Urothelium cell line (cell line): ENCODE measurements at regions not wholly inside any gene's neighbourhood (a gene's known extent, or its start where the extent isn't known, plus 50 kb on each side); places are given as distances from the start of the nearest gene placed in this dataset.

Source experiments
- DNase-seq: peaks from one replicate; pipeline ENCODE4 v3.0.0; 2011; ENCODE audit warnings: low spot score, mixed read lengths
- FAIRE-seq: peaks from 2 replicates; lab custom pipeline; 2011; peaks lifted over from hg19 to GRCh38; lab: Jason Lieb, UNC

DNA sequence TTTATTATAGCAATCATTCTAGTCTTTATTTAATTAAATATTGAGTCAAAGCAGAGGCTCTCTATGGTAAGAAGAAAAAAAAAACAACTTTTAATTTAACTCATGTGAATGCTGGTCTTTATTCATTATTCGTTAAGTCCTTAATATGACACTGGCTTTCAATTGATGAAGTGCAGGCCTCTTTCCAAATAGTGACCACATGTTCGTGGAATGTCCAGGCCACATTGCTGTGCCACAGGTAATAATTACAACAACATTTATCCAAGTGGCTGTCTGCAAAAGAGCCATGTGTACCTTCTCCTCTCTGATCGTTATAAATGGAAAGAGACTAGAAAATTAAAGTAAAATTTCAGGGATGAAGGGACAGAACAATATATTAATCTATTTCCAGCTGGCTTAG, 220.1 kb upstream of the PABPC4L start:
- FAIRE-seq (no peak), DNase-seq (no peak)

DNA sequence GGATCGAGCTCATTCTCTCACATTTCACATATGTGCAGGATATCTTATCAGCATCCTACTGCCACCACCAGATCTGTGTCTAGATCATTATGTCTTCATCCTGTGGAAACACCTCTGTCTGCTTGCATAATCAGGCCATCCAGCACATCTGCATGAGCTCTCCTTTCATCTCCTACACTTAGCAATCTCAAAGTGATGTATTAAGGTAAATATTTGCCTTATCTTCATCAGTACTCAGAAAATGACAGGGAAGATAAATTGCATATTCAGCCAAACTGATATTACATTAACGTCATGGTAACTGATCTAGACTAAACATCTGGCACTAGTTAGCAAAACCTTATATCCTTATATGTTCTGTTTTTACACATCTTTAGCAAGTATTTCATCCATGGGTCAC, 207.3 kb upstream of the PABPC4L start:
- FAIRE-seq (no peak), DNase-seq (no peak)

DNA sequence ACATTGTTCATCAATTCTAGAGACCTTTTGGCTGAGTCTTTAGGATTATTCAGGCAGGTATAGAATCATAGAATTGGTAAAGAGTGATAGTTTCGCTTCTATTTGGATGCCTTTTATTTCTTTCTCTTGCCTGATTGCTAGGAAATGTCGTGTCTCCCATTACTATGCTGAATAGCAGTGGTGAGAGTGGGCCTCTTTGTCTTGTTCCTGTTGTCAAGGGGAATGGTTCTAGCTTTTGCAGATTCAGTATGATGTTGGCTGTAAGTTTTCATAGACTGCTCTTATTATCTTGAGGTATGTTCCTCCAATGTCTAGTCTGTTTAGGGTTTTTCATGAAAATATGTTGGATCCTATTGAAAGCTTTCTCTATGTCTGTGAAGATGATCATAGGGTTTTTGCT, 200.2 kb upstream of the PABPC4L start:
- DNase-seq: no peak
- no peak for FAIRE-seq

DNA sequence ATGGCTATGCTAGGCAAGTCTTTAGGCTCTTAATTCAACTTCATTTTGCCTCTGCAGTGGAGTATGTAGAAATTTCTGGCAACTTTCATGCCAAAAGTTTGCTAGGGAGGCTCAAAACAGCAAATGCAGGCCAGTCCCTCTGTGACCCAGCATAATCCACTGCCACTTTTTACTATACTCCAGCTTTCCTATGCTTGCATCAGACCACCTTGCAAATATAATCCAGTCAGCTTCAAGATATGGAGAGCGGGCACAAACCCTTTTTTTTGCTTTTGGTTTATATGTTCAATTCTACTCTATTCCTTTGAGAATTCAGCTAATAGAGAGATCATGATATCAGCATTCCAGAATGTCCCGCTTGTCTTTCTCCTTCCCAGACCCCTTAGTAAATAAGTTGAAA, 192.0 kb upstream of the PABPC4L start:
- DNase-seq: no peak
- FAIRE-seq: no peak

DNA sequence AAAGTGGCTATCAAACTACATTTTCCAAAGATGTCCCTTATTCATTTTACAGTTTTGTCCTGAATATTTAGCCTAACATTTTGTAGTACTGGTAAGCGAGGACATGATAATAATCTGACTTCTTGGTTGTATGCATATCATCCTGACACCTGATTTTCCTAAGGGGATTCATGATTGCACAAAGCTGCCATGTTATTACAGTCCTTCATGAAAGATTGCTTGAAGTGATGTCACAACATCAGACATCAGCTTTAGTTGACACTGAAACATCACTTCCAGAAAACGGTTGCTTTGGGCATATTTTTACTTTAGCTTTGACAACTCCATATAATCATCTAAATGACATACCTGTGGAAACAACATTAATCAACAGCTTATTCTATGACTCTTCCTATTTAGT, 188.7 kb upstream of the PABPC4L start:
- no peak for DNase-seq
- FAIRE-seq: no peak

DNA sequence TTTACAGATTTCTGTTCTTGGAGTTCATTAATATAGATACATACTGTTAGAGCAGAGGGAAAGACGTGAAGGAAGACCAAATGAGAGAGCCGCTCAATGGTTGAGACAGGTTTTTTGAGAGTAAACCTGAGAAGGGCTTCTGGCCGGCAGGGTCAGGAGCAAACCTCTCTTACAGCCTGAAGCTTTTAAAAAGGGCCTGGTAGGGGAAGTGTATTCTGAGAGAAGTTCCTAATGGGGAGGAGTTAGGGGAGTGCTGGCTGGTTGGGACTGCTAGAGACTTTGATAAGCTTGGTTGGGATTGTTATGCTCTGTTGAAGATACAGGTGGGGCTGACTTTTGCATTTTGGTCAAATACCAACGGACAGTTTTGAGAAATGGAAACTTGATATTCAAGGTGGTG, 186.8 kb upstream of the PABPC4L start:
- no peak for FAIRE-seq
- no peak for DNase-seq

DNA sequence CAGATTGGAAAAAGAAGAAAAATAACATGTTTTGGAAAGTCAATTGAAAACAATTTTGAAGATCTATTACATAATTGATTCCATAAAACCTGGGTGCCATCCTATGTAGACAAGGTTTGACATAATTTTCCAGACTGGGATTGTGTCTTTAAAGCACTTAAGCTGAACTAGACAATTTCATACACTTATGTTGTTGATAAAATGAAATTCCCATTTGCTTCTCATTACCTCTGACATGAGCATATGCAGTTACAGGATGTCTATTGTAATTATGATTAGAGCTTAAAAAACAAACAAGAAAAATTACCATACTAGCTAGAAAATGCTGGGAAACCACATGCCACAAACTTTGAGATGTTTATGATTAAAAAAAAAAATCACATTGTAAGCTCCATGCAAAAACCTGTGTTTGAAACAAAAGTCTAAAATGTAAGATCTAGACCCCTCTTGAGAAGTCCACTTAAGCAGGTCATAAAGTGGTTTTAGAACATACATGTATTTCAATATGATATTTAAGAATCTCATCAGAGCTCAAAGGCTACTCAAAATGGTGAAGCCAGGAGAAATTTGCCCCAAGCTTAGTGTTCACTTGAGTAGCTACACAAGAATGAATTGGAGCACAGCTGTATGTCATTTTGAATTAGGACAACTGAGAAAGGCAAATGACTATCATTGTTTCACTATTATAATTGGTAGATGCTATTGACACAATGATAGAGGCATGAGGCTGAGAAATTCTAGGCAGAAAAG, 181.1 kb upstream of the PABPC4L start:
- no peak for FAIRE-seq
- no peak for DNase-seq

DNA sequence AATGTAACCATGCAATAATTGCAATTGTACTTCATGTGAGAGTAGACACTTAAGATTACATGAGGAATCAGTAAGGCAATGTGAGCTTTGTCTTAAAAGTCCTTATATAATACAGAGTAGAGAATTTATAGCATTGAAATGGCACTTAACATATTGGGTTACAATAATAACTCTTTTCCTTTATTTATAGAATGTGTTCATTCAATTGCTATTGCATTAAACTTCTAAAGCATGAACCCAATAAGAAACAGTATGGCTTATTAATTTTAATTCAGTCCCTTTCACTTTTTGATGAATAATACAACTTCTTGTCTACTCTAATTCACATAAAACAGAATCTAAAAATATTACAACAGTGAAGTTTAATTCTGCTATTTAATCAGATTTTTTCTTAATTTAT, 174.2 kb upstream of the PABPC4L start:
- no peak for FAIRE-seq

DNA sequence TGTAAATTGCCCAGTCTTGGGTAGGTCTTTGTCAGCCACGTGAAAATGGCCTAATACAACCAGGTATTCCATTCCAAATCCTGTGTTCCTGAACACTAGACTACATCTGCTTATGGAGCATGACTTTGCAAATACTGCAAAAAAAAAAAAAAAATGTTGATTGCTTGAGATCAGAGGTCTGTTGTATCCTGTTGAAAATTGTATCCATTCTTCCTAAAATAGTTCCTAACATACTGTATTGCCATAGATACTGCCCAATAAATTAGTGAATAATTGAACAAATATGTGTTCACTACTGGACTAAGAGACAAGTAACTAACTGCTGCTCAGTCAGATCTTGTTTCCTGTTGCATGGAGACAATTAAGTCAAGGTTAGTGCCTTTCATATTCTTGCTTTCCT, 164.3 kb upstream of the PABPC4L start:
- DNase-seq (no peak), FAIRE-seq (no peak)

More for the DNA sequence above, 174.2 kb upstream of the PABPC4L start:
- DNase-seq: no peak

DNA sequence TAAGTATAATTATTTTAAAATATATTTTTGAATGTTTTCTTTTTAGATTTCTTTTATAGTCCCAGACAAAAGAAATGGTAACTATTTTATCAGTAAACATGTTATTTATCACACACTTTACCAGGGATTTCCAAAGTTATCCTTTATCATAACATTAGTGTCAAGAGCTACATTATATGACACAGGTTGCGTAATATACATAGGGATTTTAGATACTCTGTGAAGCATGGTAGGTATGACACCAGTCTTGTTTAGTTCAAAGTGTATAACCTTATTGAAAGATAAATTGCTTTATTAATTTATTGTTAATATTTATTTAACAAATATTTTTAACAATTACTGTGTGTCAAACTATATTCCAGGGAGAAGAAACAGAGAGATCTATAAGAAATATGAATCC, 163.3 kb upstream of the PABPC4L start:
- no peak for FAIRE-seq
- DNase-seq: no peak

DNA sequence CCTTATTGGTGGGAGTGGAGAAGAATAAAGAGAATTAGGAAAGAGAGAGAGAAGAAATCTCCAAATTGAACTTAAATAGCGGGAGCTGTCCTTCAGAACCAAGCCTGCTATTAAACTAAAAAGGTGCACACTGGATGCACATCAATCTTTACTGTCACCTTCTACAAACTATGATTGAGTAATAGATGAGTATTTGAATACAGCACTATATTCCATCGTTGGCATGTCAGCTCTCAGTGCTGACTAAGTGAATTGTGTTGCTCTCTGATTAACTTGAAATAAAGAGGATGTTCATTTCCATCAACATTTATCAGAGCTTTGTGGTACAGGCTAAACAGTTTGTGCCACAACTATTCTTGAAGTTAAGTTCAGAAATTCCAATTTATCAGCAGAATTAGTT, 143.7 kb upstream of the PABPC4L start:
- no peak for FAIRE-seq
- DNase-seq: no peak

DNA sequence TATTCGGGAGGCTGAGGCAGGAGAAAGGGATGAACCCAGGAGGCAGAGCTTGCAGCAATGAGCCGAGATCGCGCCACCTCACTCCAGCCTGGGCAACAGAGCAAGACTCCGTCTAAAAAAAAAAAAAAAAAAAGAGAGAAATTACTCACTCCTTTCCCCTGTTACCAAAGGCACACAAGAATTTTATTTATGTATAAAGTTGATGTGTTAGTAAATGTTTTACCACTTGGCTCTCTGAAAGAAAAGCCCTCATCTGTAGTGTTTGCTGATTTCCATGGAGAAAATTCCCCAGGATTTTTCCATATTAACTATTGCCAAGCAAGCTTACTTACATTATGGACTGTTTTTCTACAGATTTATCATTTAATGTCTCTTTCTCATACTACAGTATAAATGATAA, 142.1 kb upstream of the PABPC4L start:
- FAIRE-seq (no peak), DNase-seq (no peak)

DNA sequence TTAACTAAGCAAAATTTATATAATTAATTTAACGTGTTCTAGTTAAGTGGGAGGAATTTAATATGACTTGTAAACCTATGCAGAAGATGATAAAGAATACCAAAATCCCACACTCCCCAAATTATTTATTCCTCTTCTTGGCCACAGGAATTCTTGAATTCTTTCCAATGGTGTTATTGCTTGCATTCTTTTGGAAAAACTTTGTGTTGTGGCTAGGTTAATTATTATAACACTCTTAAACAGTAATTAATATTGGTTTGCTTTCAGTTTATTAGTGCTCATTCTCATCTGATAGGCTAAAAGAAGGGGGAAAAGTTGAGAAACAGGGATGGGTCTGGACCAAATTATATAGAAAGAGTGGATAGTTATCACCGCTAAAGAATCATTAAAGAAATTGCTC, 141.5 kb upstream of the PABPC4L start:
- FAIRE-seq (no peak), DNase-seq (no peak)

DNA sequence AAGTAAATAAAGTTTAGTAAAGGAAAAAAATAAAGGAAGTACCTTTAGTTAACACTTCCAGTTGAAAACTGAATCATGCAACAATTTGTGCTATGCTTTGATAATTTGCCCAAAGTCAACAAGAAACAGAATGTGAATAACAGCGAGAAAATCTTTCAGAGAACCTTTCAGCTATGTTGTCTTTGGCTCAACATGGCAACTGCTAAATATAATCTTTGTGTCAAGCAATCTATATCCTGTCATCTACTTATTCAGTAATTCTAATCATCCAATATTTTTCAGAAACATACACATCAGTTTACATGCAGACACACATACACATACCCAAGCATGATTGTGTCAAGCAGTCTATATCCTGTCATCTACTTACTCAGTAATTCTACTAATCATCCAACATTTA, 136.0 kb upstream of the PABPC4L start:
- DNase-seq (no peak), FAIRE-seq (no peak)

DNA sequence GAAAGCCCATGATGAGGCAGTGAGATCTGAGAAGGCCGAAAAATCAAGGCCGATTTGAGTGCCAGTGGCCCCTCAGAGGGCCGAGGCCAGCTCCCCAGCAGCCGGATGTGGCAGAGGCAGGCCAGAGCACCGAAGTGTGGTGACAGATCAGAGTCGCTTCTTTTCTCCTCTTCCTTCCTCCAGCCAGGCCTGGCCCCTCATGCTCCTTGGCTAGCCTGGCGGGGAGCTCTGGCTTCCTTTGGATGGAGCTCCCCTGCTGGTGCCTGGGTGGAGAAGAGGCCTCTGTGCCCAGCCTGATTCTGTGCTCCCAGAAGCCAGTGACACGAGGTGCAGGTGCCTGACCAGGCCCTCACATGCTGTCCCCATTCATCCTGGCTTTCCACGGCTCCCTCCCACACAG, 127.2 kb upstream of the PABPC4L start:
- FAIRE-seq: no peak
- DNase-seq: no peak

DNA sequence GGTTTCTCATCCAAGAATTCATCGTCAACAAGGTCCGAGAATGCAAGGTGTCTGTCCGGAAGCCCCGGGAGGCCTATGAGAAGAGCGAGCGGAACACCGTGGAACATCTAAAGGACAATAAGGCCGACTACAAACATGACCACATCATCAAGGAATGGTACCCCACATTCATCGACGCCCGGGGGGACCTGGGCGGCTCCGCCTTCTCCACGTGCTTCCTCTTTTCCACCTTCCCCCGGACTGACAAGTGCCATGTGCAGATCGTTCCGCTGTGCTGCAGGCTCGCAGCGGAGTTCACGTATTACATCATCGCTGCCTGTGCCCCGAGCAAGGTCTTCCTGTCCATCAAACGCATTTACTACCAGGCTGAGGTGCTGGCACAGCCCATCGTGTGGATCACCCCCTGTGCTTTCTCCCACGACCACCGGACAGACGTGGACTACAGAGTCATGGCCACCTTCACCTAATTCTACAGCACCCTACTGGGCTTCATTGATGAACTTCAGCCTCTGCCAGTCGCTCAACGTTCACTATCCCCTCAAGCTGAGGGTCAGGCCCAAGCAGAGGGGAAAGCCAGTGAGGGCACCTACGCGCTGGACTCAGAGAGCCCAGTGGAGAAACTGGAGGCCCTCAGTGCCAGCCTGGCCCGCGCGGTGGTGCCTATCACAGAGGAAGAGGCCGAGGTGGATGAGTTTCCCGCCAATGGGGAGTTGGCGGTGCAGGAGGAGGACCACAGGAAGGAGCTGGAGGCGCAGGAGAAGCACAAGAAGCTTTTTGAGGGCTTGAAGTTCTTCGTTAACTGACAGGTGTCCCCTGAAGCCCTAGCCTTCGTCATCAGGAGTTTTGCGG, 125.9 kb upstream of the PABPC4L start:
- DNase-seq (no peak), FAIRE-seq (no peak)

DNA sequence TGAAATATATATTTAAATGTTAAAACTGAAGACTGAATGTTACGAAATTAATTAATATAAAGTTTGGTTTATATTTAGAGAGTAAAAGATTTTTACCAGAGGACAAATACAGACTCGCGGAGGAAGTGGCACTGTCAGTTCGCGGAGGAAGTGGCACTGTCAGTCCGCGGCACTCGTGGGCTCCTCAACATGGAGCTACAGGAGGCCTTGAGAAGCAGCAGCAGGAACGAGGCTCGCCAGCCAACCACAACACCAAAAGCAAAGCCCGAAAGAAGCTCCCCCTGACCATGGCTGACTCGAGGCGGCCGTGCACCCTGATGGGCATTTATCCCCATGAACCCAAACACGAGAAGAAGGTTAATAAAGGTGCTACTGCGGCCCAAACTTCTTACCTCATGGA, 125.3 kb upstream of the PABPC4L start:
- DNase-seq (no peak), FAIRE-seq (no peak)

DNA sequence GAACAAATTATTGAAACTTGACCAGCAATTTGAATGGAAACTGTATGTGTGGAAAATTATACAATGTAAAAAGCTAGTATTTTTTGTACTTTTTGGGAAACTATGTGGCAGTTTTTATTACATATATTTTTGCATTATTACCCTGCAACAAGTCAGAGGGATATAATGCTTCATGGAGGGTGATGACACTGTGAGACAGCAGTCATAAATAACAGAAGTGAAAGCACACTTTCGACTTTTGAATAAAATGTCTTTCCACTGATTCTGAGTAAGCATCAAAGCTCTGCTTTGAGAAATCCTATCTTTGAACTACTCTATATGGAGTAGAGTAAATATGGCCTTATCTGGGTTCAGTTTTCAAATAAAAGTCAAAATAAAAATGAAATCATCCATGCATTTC, 122.6 kb upstream of the PABPC4L start:
- no peak for FAIRE-seq

DNA sequence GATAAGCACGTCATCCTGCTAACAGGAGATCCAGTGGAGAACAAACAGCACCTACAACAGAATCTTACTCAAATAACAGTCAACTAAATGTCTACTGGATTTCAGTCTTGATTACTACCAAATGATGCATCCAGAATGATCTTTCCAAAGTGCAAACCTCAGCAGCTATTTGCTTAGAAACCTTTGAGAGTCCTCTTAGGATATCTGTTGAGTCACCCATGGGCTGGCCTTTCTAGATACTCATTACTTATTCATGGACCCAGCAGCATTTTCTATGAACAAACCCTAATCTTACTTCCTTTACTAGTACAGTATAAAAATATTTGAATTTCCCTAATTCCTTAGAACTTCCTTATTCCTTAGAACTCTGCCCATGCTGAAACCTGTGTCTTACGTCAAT, 118.5 kb upstream of the PABPC4L start:
- DNase-seq: no peak
- FAIRE-seq: no peak

More for the DNA sequence above, 122.6 kb upstream of the PABPC4L start:
- DNase-seq: no peak

DNA sequence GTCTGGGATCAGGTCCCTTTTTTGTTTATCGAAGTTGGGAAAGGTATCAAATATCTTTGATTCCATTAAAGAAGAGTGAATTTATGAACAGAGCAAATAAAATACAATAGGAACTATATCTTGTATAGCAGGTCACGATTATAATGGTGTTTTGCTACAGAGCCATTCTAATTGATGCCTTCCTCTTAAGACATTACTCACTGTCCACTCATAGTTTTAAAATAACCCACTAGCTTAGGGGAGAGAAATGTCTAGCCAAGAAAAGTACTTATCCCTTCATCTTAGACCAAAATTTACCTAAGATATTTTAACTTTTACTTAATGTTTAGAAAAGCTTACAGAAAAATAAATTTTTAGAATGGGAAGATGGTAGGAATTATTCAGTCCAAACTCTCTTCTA, 112.0 kb upstream of the PABPC4L start:
- DNase-seq (no peak), FAIRE-seq (no peak)

DNA sequence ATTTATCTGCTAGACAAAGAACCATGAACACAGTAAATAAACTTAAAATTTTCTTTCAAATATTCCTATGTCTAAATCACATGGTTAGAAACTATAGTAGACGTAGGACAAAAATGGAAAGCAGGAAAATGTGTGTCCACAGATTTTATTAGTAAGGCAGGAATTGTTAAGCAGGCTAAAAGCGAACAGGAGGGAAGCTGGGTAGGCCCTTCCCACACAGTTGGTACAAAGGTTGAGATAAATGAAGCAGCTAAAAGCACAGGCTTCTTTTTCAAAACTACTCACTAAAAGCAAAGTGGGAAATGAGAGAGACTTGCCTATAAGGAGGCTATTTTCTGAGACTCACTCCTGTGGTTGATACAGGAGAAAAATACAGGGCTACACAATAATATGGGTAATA, 108.1 kb upstream of the PABPC4L start:
- DNase-seq (no peak), FAIRE-seq (no peak)

DNA sequence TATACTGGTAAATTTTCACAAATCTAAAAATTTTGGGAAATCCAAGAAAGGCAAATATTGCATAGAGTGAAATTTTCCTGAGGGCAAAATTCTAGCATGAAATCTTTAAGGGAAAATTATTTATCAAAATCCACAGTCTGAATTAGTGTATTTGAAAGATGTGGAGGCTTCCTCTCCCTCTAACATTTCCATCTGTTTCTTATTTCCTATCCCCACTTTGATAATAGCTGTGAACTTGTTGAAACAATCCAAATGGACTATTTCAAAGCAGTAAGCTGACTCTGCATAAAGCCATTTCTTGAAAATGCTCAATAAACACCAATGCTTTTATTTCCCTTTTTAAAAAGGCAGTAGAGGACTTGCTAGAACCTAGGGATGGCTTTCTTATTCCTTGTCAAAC, 107.3 kb upstream of the PABPC4L start:
- no peak for DNase-seq
- no peak for FAIRE-seq
